ENCODE measurements at regions not wholly inside any gene's neighbourhood (a gene's known extent, or its start where the extent isn't known, plus 50 kb on each side); places are given as distances from the start of the nearest gene placed in this dataset.

GRCh38 chr18:54717673-54718407 lies 110.4 kb upstream of the RAB27B start:
- DNase-seq: peak in 1 of 4 experiments; percentile 9

GRCh38 chr18:54718408-54718773 lies 109.9 kb upstream of the RAB27B start:
- no peak for DNase-seq

GRCh38 chr18:54720620-54721019 lies 107.7 kb upstream of the RAB27B start:
- no peak for DNase-seq

- no peak for DNase-seq
These were observed 102.1 kb upstream of the RAB27B start for GRCh38 chr18:54726143-54726542.

- no peak for DNase-seq
These were observed 94.2 kb upstream of the RAB27B start for GRCh38 chr18:54734059-54734458.

GRCh38 chr18:54736981-54737380 lies 91.3 kb upstream of the RAB27B start:
- DNase-seq: no peak

- no peak for DNase-seq
These were observed 90.3 kb upstream of the RAB27B start for GRCh38 chr18:54737986-54738385.

GRCh38 chr18:54739476-54739875 lies 88.8 kb upstream of the RAB27B start:
- DNase-seq: no peak

- DNase-seq: no peak
These were observed 88.0 kb upstream of the RAB27B start for GRCh38 chr18:54740136-54740846.

GRCh38 chr18:54742120-54742519 lies 86.2 kb upstream of the RAB27B start:
- DNase-seq: no peak

- no peak for DNase-seq
These were observed 85.3 kb upstream of the RAB27B start for GRCh38 chr18:54742659-54743604.

GRCh38 chr18:54743605-54743995 lies 84.7 kb upstream of the RAB27B start:
- no peak for DNase-seq

GRCh38 chr18:54749291-54749690 lies 79.0 kb upstream of the RAB27B start:
- no peak for DNase-seq

GRCh38 chr18:54750350-54750749 lies 77.9 kb upstream of the RAB27B start:
- no peak for DNase-seq

GRCh38 chr18:54752185-54752584 lies 76.1 kb upstream of the RAB27B start:
- no peak for DNase-seq

- DNase-seq: no peak
These were observed 72.8 kb upstream of the RAB27B start for GRCh38 chr18:54755456-54755855.

- DNase-seq: no peak
These were observed 65.9 kb upstream of the RAB27B start for GRCh38 chr18:54762386-54762785.

GRCh38 chr18:54764786-54765185 lies 63.5 kb upstream of the RAB27B start:
- no peak for DNase-seq

GRCh38 chr18:54765636-54766375 lies 62.5 kb upstream of the RAB27B start:
- no peak for DNase-seq

- DNase-seq: no peak
These were observed 61.6 kb upstream of the RAB27B start for GRCh38 chr18:54766634-54767033.

- DNase-seq: no peak
These were observed 61.2 kb upstream of the RAB27B start for GRCh38 chr18:54767098-54767497.
